ENCODE measurements at regions not wholly inside any gene's neighbourhood (a gene's known extent, or its start where the extent isn't known, plus 50 kb on each side); places are given as distances from the start of the nearest gene placed in this dataset.

- no peak for TF ChIP-seq TRIM24 (IDR thresholded peaks at IDR 0.05)
These were observed 169.6 kb upstream of the GLRA2 start (continued) for GRCh38 chrX:14359727-14360126.

DNA sequence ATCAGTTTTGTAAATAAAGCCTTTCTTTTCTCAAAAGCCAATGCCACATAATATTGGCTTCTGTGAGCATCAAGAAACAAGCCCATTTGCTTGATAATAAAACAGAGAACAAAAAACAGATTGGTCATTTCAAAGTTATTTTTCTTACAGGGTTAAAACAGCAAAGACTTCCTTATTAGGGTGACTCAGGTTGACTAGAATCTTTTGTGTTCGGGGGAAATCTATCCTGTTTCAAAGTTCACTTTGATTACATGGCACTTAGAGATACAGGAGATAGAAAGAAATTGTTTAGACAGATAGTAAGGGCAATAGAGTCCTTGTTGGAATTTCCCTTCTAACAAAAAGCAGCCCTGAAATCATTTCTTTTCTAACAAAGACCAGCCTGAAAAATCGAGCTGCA is 170.0 kb upstream of the GLRA2 start:
- no peak for ATAC-seq
- intact Hi-C loops (cut with micrococcal nuclease) (no loop called here), in situ Hi-C loops (cut with MboI) (no loop called here)
- no peaks in the 10 kb centered on the region for H3K9me3 ChIP-seq (replicated peaks; ENCODE audit: control insufficient read depth, insufficient read depth, low read depth, low read length)
- no peak overlapping the region for H2AFZ ChIP-seq (ENCODE audit: low read depth, low read length)
- no peak overlapping the region for H3K27ac ChIP-seq (ENCODE audit: extremely low read depth, low read depth, low read length)
- no peaks in the 10 kb centered on the region for H3K36me3 ChIP-seq (ENCODE audit: control insufficient read depth, insufficient read depth, low read length)
- BruUV-seq (replicated peaks) = no TSS peak
- no peaks in the 10 kb centered on the region for H3K27me3 ChIP-seq (ENCODE audit: control insufficient read depth in 2 of 2, insufficient read depth in 2 of 2, low read length in 2 of 2)
- no peak overlapping the region for H3K4me2 ChIP-seq (ENCODE audit: insufficient read depth, low read length)
- WGBS (ENCODE audit: insufficient coverage, low coverage, missing lambda C conversion rate) = 0% methylated on average over 1 of the region's 2 CpGs
- ChIA-PET CTCF (ENCODE audit: low intra/inter-chr PET ratio) (interaction anchor here (0.6 kb wide), 1 partner anchor 446 kb away, joined by 3 read pairs; no protein-coding TSS in a partner anchor), POLR2A (no interaction called here)
- no peak for DNase-seq (ENCODE audit: extremely low read depth in 1 of 4, low spot score in 3 of 4)
- no peaks in the 10 kb centered on the region for H3K4me1 ChIP-seq (replicated peaks in 1 of 2; ENCODE audit: control insufficient read depth in 2 of 2, insufficient read depth in 2 of 2, low read length in 2 of 2)
- FAIRE-seq = no peak
- H4K20me1 ChIP-seq (replicated peaks; ENCODE audit: control insufficient read depth, insufficient read depth, low read length) = no peaks in the 10 kb centered on the region
- no peaks in the 10 kb centered on the region for H3K79me2 ChIP-seq (ENCODE audit: control insufficient read depth, insufficient read depth, low read length)
- H3K4me3 ChIP-seq = no peak overlapping the region
- no peak overlapping the region for H3K9ac ChIP-seq (ENCODE audit: insufficient read depth in 1 of 2, low read depth in 2 of 2, low read length in 2 of 2)
- no peaks in the 10 kb centered on the region for H3K9me1 ChIP-seq (ENCODE audit: control insufficient read depth, insufficient read depth, low read length)
- TF ChIP-seq ZNF76 (CRISPR knock-in tag; IDR thresholded peaks at IDR 0.05; ENCODE audit: borderline replicate concordance) (no peak), ZNF134 (CRISPR knock-in tag; conservative IDR thresholded peaks at IDR 0.05) (no peak), ARID4B (CRISPR knock-in tag; IDR thresholded peaks at IDR 0.05) (no peak), SMARCB1 (IDR thresholded peaks at IDR 0.05; ENCODE audit: insufficient read length, low read depth) (no peak), KDM1A (IDR thresholded peaks at IDR 0.05) (no peak), RCOR1 (IDR thresholded peaks at IDR 0.05; ENCODE audit: borderline replicate concordance in 1 of 2, low read depth in 2 of 2, low read length in 2 of 2) (no peak), DACH1 (IDR thresholded peaks at IDR 0.05; ENCODE audit: partially characterized antibody) (no peak), C11orf30 (IDR thresholded peaks at IDR 0.05; ENCODE audit: low read depth) (no peak), XRCC4 (IDR thresholded peaks at IDR 0.05; ENCODE audit: extremely low read depth, insufficient read depth, insufficient read length) (no peak)
- TF ChIP-seq, protein P1, sequence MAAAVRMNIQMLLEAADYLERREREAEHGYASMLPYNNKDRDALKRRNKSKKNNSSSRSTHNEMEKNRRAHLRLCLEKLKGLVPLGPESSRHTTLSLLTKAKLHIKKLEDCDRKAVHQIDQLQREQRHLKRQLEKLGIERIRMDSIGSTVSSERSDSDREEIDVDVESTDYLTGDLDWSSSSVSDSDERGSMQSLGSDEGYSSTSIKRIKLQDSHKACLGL (CRISPR knock-in tag; IDR thresholded peaks at IDR 0.05; ENCODE audit: borderline replicate concordance, poor library complexity, severe bottlenecking) = no peak
